ENCODE measurements at regions not wholly inside any gene's neighbourhood (a gene's known extent, or its start where the extent isn't known, plus 50 kb on each side); places are given as distances from the start of the nearest gene placed in this dataset.

DNA sequence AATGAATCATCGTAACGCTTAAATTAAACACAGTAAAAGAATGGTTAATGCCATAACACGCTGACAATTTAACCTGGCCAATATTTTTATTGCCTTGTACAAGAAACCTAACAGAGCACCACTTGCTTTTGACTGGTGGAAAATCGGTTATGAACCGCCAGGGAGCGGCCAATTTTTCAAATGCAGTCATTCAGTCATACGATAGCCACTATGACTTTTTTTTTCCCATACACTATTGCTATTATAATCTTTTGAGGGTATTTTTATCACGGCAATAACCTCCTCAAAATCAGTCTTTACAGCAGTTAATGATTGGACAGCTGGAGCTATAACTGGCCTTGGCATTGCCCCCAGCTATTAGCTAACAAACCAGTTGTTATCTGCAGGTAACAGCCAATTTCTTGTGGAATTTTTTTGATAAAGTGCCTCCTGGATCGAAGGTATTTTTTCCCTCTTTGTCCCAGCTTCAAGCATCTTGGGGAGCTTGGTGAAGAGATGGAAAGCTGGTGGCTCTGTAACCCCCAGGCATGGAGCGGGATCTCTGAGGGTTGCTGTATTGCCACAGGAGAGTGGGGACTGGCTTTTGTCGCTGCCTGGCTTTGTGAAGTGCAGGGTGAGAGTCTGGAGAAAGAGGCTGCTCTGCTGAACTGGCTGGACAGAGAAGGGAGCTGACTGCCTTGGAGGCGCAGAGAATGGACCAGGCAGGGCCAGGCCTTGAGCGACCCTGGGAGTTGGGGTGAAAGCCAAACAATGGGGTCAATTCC, 198.4 kb upstream of the ZNF536 start:
- Mint-ChIP-seq H3K4me1 (no peaks in the 10 kb centered on the region), H3K36me3 (no peaks in the 10 kb centered on the region), H3K9me3 (peaks cover 6% of the 10 kb centered on the region), H3K4me3 (no peak overlapping the region), H3K27ac (no peak overlapping the region), H3K27me3 (peaks cover 7% of the 10 kb centered on the region)

DNA sequence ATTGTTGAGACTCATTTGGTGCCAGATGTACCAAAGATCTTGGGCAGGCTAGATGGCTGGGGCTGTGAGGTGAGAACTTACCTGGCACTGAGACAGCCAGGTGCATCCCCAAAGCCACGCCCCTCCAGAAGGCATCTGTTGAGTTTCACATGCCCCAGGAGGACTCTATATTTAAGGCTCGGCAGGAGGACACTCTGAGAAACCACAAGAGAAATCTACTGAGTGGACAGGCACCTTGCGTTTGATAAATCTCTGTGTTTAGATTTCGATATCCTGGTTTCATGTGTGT, 197.9 kb upstream of the ZNF536 start:
- peaks cover 12% of the 10 kb centered on the region for H3K9me3 Mint-ChIP-seq
- no peak overlapping the region for H3K27ac Mint-ChIP-seq

DNA sequence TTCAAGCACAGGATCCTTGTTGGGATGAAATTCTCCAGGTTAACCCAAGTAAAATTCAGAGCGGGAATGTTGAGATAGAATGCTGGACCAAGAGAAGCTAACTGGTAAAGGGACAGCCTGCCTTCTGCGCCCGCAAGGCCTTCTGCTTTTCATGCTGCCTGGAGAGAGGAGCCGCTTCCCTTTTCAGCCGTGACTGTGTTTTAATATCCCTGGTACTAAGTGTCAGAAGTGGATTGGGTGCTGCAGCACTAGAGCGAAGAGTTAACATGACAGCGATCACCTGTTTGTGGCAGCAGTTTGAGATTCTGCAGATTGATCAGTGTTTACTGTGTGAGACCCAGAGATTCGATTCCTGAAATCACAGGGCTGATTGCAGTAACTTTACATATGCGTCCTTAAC, 197.4 kb upstream of the ZNF536 start:
- H3K4me3 Mint-ChIP-seq = no peak overlapping the region
- H3K36me3 Mint-ChIP-seq = peaks cover 2% of the 10 kb centered on the region
- no peak overlapping the region for H3K27ac Mint-ChIP-seq
- H3K27me3 Mint-ChIP-seq = peaks cover 12% of the 10 kb centered on the region
- H3K9me3 Mint-ChIP-seq = peaks cover 16% of the 10 kb centered on the region
- no peaks in the 10 kb centered on the region for H3K4me1 Mint-ChIP-seq

More for the DNA sequence above, 197.9 kb upstream of the ZNF536 start:
- Mint-ChIP-seq H3K4me1 (no peaks in the 10 kb centered on the region), H3K4me3 (no peak overlapping the region), H3K36me3 (no peaks in the 10 kb centered on the region), H3K27me3 (peaks cover 8% of the 10 kb centered on the region)

DNA sequence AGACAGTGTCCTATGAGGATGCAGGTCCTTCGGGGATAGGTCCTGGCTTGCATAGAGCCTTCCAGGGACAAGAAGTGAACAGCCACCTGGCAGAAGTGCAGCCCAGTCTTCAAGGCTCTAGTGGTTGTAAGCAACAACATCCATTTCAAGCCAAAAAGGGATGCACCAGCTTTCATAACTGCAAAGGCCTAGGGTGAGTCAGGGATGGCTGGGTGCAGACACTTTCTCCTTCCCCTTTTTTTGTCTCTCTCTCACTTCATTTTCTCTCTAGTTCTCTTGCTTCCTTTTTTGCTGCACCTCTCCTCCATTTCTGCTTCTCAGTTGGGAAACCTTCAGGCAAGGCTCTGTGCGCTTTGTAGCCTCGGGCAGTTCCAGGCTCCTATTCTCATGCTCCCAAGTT, 196.2 kb upstream of the ZNF536 start:
- H3K27ac Mint-ChIP-seq = no peak overlapping the region
- peaks cover 2% of the 10 kb centered on the region for H3K36me3 Mint-ChIP-seq
- peaks cover 12% of the 10 kb centered on the region for H3K27me3 Mint-ChIP-seq
- H3K4me3 Mint-ChIP-seq = no peak overlapping the region
- H3K9me3 Mint-ChIP-seq = peaks cover 17% of the 10 kb centered on the region
- H3K4me1 Mint-ChIP-seq = no peaks in the 10 kb centered on the region

DNA sequence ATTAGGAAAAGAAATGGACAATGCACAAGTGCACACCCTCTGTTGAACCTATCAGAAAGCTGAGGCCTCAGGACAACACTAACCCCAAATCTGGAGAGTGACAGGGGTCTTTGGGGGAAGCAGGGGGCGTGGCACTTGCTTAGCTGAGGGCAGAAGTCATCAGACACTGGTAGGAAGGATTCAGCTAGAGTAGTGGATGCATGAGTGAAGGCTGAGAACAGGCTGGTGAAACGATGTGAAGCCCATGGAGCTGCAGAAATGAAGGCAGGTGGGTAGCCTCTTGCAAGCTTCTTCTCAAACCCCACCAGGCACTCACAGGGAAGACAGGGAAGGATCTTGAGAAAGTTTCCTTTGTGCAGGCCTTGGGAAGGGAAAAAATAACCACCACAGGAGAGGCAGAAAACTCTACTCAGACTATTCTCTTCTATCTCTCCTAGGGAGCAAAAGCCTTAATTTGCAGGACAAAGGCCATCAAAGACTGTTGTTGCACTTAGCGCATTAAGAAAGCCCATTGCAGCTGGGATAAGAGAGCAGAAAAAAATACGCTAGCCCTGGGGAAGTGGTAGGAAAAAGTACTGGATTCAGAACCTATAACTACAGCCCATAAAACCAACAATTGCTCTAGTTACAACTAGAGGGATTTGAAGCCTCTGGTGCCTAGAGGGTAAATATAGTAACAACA, 193.3 kb upstream of the ZNF536 start:
- Mint-ChIP-seq H3K4me1 (no peaks in the 10 kb centered on the region), H3K36me3 (peaks cover 2% of the 10 kb centered on the region), H3K27me3 (peaks cover 11% of the 10 kb centered on the region), H3K4me3 (no peak overlapping the region), H3K9me3 (peaks cover 18% of the 10 kb centered on the region), H3K27ac (no peak overlapping the region)

DNA sequence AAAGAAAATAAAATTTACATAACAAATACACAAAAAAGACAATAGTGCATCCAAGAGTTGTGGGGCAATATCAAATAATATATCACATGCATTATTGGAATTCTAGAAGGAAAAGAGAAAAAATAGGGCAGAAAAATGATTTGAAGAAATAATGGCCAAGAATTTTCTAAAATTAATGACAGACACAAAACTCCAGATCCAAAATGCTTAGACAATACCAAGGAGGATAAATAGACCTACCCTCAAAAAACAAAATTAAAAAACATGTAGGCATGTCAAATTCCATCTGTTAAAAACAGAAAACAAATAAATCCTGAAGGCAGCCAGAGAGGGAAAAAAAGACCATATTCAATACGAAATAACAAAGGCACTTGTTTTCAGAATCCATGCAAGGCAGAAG, 191.5 kb upstream of the ZNF536 start:
- Mint-ChIP-seq H3K36me3 (peaks cover 2% of the 10 kb centered on the region), H3K27ac (no peak overlapping the region), H3K9me3 (peaks cover 23% of the 10 kb centered on the region), H3K4me1 (no peaks in the 10 kb centered on the region), H3K27me3 (peaks cover 10% of the 10 kb centered on the region), H3K4me3 (no peak overlapping the region)

DNA sequence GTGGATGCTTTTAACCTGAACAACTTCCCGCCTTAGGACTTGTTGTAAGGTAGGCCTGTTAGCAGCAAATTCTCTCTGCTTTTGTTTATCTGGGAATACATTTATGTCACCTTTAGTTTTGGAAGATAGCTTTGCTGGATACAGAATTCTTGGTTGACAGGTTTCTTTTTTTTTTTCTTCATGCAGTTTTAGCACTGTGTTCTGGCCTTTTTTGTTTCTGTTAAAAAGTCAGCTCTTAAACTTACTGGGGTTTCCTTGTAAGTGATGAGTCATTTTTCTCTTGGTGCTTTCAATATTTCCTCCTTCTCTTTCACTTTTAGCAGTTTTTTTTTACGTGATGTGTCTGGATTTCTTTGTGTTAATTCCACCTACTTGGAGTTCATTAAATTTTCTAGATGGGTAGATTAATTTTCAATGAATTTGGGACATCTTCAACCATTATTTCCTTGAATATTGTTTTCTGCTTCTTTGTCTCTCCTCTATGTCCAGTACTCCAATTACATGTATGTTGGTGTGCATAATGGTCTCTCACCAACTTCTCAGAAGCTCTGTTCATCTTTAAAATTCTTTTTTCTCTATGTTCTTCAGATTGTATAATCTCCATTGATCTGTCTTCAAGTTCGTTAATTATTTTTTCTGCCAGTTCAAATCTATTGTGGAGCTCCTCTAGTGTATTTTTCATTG, 188.2 kb upstream of the ZNF536 start:
- Mint-ChIP-seq H3K36me3 (peaks cover 2% of the 10 kb centered on the region), H3K9me3 (peaks cover 22% of the 10 kb centered on the region), H3K4me3 (no peak overlapping the region), H3K4me1 (no peaks in the 10 kb centered on the region), H3K27me3 (peaks cover 4% of the 10 kb centered on the region), H3K27ac (no peak overlapping the region)

DNA sequence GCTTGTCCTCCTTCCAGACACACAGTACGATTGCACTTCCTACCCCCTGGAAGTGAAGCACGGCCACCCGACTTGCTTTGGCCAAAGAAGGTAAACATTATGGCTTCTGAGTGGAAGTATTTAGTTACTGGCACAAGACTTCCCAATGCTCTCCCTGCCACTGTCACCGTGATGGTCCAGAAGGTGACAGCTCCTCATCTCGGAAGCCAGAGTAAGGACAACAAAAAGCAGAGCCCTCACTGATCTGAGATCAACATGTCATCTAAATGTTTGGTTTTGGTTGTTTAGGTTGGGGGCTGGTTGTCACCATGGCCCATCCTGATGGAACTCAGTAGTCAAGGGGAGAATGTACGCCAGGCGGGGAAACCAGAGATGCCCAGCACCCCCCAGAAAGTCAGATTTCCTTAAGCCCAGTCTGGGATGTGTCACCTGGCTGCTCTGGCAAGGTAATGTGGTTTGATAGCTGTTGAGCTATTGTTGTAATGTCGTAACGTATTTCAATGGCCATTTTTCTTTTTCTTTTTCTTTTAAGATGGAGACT, 170.1 kb upstream of the ZNF536 start:
- Mint-ChIP-seq H3K27ac (no peak overlapping the region), H3K9me3 (peaks cover 8% of the 10 kb centered on the region), H3K36me3 (no peaks in the 10 kb centered on the region), H3K27me3 (peaks cover 3% of the 10 kb centered on the region), H3K4me3 (no peak overlapping the region), H3K4me1 (no peaks in the 10 kb centered on the region)

DNA sequence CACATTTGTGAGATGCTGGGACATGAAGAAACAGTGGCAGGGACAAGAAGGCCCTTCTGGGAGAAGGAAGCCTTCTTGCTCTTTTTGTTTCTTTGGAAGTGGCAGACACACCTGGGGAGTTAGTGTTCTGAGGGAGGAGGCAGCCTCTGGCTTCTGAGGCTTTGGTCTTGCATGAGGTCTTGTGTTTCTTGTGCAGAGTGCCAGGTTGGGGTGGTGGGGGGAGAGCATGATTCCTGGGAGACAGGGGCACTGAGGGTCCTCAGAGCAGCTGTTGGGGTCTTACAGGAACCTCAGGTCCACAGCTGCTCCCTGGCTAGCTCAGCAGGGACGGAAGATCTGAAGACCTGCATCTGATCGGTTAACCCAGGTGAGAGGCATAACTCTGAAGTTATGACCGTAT, 167.5 kb upstream of the ZNF536 start:
- H3K4me1 Mint-ChIP-seq = no peaks in the 10 kb centered on the region
- H3K36me3 Mint-ChIP-seq = no peaks in the 10 kb centered on the region
- H3K27ac Mint-ChIP-seq = no peak overlapping the region
- no peak overlapping the region for H3K4me3 Mint-ChIP-seq
- no peaks in the 10 kb centered on the region for H3K9me3 Mint-ChIP-seq
- peaks cover 3% of the 10 kb centered on the region for H3K27me3 Mint-ChIP-seq

DNA sequence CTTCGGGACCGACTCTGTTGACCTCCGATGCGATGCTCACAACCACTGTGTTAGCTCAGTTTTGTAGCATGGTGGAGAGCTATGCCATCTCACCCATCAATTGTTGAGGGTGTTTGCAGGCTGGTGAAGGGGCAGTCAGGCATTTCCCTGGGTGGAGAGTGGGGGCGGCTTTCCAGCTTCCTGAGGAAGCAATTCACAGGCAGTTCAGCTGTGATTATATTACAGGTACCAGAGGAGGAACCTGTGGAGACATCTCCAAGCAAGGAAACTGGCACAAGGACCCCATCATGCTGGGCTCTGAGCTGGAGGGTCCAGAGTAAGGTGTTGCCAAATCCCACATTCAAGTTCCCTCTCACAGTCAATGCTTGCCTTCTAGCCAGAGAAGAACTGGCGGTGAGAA, 166.0 kb upstream of the ZNF536 start:
- no peaks in the 10 kb centered on the region for H3K4me1 Mint-ChIP-seq
- no peak overlapping the region for H3K27ac Mint-ChIP-seq
- no peaks in the 10 kb centered on the region for H3K9me3 Mint-ChIP-seq
- peaks cover 3% of the 10 kb centered on the region for H3K27me3 Mint-ChIP-seq
- no peaks in the 10 kb centered on the region for H3K36me3 Mint-ChIP-seq
- H3K4me3 Mint-ChIP-seq = no peak overlapping the region

DNA sequence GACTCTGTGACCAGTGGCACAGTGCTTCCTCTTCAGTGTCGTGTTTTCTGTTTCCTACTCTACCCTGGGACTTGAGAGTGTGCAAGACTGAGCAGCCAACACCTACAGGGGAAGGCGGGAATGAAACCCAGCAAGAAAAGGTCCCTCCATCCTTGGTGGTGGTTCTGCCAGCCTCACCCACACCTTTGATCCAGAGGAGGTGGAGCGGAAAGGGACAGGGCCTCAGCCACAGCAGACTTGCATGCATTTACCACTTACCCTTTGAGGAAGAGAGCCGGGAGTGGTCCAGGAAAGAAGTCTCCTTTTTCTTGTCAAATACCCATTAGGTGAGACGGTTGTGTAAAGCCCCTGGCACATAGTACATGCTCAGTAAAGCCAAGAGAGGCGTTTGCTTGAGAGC, 164.8 kb upstream of the ZNF536 start:
- Mint-ChIP-seq H3K9me3 (no peaks in the 10 kb centered on the region), H3K27ac (no peak overlapping the region), H3K4me3 (no peak overlapping the region), H3K4me1 (no peaks in the 10 kb centered on the region), H3K36me3 (no peaks in the 10 kb centered on the region), H3K27me3 (peaks cover 8% of the 10 kb centered on the region)

DNA sequence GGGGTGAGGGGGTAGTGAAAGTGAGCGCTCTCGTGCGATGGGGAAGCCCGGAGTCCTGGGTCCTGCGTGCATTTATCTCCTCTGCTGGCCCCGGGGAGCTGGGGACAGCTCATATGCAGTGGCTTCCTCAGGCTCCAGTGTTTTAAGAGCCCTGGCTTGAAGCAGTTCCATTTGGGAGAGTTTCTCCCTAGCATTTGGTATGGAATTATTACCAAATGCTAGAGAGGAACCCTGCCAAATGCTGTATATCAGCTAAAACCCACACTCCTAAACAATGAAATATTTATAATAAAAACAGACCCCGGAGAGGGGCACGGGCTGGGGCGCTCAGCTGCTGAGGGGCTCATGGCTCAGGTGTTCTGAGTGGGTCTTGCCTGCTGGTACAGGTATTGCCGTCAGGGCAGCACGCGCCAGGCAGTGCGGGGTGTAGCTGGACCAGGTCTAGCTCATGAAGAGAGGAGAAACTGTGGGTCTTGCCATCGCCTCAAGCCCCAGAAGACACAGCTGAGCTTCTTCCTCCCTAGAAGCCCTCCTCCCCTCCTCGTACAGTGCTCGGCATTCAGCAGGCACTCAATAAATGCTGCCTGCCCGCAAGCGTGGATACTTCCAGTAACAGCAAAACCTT, 163.6 kb upstream of the ZNF536 start:
- Mint-ChIP-seq H3K27ac (no peak overlapping the region), H3K4me1 (no peaks in the 10 kb centered on the region), H3K4me3 (no peak overlapping the region), H3K9me3 (no peaks in the 10 kb centered on the region), H3K27me3 (peaks cover 10% of the 10 kb centered on the region), H3K36me3 (no peaks in the 10 kb centered on the region)

DNA sequence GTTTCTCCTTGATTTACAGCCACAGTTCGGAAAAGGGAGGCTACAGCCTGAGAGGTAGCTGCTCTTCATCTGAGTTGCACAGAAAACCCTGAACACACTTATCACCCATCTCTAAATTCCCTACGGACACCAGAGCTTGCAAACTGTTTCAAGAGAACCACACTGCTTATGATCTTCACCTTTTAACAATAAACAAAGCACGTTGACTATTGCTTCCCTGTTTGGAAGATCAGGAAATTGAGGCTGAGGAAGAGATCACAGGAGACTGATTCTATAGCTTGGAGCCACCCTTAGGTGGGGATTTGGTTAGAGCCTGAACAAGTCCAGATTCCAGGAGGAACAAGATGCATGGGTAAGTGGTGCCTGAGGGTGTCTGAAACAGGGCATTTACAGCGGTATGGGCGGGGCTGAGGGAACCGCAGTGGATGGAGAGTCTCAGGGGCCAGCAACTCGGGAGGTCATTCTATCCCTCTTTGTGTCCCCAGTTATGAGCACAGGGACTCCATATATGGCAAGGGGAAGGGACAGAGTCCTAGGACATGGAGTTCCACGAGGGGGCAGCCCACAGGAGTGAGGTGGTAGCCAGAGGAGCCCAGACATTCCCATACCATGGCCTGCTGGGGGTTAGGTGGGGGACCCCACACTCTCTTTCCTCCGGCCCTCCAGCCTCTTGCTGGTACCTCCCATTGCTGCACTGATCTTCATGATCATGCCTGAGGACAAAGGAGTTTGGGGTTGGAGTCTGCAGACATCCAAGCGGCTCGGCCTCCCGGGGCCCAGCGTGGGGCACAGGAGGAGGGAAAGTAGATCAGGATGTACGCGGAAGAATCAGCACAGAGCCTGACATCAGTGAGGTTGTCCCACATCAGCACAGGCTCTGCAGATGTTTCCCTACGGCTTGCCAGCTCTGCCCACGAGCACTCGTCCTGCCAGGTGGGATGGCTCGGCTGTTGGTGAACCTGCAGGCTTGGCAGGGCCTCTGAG, 162.3 kb upstream of the ZNF536 start:
- Mint-ChIP-seq H3K36me3 (no peaks in the 10 kb centered on the region), H3K4me1 (no peaks in the 10 kb centered on the region), H3K4me3 (no peak overlapping the region), H3K9me3 (no peaks in the 10 kb centered on the region), H3K27me3 (peaks cover 9% of the 10 kb centered on the region), H3K27ac (no peak overlapping the region)

DNA sequence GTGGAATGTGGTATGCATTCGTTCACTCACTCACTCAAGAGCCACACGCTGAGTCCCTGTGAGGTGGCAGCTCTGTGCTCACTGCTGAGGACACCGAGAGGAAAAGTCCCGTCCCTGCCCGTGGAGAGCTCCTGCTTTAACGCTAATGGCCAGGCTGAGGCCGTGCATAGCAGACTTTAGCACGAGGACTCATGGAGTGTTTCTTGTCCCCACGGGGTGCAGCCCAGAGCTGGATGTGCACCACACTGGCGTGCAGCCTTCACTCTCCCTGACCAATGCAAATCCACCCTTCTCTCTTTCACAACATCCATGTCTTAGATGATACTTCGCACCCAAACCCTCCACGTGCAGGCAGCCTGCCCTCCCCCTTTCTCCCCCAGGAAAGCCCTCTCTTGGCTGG, 159.6 kb upstream of the ZNF536 start:
- H3K9me3 Mint-ChIP-seq = no peaks in the 10 kb centered on the region
- no peak overlapping the region for H3K4me3 Mint-ChIP-seq
- peaks cover 13% of the 10 kb centered on the region for H3K27me3 Mint-ChIP-seq
- H3K4me1 Mint-ChIP-seq = no peaks in the 10 kb centered on the region
- no peaks in the 10 kb centered on the region for H3K36me3 Mint-ChIP-seq
- H3K27ac Mint-ChIP-seq = no peak overlapping the region

DNA sequence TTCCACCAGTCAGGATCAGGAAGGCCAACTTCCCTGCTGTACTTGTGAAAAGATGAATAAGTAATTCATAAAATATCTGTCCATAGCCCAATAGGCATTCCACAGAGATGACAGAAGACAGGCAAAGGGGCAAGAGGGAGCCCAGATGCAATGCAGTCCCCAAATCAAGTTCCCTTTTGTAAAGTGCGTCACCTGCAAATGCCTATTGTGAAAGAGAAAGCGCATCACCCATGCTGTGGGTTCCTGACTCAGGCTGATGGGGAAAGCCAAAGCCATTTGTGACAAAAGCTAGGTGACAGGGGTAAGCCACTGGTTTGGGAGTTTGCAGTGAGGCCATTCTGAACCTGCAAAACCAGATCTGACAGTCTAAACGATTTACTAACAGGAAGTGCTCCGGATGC, 157.5 kb upstream of the ZNF536 start:
- no peak overlapping the region for H3K27ac Mint-ChIP-seq
- H3K4me1 Mint-ChIP-seq = no peaks in the 10 kb centered on the region
- no peaks in the 10 kb centered on the region for H3K9me3 Mint-ChIP-seq
- no peaks in the 10 kb centered on the region for H3K36me3 Mint-ChIP-seq
- H3K4me3 Mint-ChIP-seq = no peak overlapping the region
- peaks cover 19% of the 10 kb centered on the region for H3K27me3 Mint-ChIP-seq
